SJCRH30 (cell line): ENCODE measurements at regions not wholly inside any gene's neighbourhood (a gene's known extent, or its start where the extent isn't known, plus 50 kb on each side); places are given as distances from the start of the nearest gene placed in this dataset.

Source experiments
- DNase-seq, 2 experiments: peaks; one replicate each; pipeline ENCODE4 v3.0.0-alpha.2; 2015 to 2020
- H3K27ac ChIP-seq: fragments of 250-450 bp; sonication (Bioruptor Pico); 2 replicates; pipeline ENCODE4 v1.5.1; 2020; ENCODE audit warnings: mild to moderate bottlenecking, moderate library complexity
- H3K27me3 ChIP-seq: fragments of 250-450 bp; sonication (Bioruptor Pico); 2 replicates; pipeline ENCODE4 v1.5.1; 2020; ENCODE audit warnings: mild to moderate bottlenecking, moderate library complexity
- H3K36me3 ChIP-seq: fragments of 250-450 bp; sonication (Bioruptor Pico); 2 replicates; pipeline ENCODE4 v1.5.1; 2020; ENCODE audit warnings: mild to moderate bottlenecking, moderate library complexity
- H3K4me1 ChIP-seq: fragments of 250-450 bp; sonication (Bioruptor Pico); 2 replicates; pipeline ENCODE4 v1.5.1; 2020; ENCODE audit warnings: mild to moderate bottlenecking, moderate library complexity
- H3K4me3 ChIP-seq: fragments of 250-450 bp; sonication (Bioruptor Pico); 2 replicates; pipeline ENCODE4 v1.5.1; 2020; ENCODE audit warnings: mild to moderate bottlenecking, moderate library complexity
- H3K9me3 ChIP-seq: fragments of 250-450 bp; sonication (Bioruptor Pico); replicated peaks from 2 replicates; pipeline ENCODE4 v1.5.1; 2020; ENCODE audit warnings: mild to moderate bottlenecking, moderate library complexity

DNA sequence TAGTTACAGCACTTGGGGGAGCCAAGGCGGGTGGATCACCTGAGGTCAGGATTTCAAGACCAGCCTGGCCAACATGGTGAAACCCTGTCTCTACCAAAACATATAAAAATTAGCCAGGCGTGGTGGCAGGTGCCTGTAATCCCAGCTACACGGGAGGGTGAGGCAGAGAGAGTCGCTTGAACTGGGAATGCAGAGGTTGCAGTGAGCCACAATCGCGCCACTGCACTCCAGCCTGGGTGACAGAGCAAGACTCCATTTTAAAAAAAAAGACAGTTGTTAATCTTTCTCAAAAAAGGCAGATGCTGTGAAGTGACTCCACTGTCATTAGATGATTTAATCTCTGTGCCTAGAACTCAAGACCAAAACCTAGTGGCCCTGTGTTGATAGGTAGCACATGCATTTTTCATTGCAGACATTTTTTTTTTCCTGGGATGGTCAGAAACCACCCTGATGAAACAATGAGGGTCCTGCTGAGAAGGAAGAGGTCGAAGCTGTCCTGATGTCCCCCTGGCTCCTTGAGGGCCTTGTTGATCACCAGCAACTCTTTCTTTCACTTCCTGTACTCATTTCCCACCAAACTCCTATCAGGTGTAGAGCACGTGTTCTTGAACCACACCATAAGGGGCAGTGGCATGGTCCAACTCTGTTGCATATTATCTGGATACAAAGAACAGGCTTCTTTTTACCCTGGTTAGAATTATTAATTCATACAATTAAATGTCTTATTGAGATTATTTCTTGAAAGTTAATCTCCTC lies 382.2 kb downstream of the ICE1 start:
- no peaks in the 10 kb centered on the region for H3K9me3 ChIP-seq
- H3K27me3 ChIP-seq = no peaks in the 10 kb centered on the region
- no peak for DNase-seq
- H3K4me3 ChIP-seq = no peak overlapping the region
- H3K4me1 ChIP-seq = no peaks in the 10 kb centered on the region; the same call in 1 of the 2 replicates
- no peaks in the 10 kb centered on the region for H3K36me3 ChIP-seq
- H3K27ac ChIP-seq = no peak overlapping the region

GRCh38 chr5:5800801-5801761 lies 378.6 kb downstream of the ICE1 start:
- no peaks in the 10 kb centered on the region; the same call in 1 of the 2 replicates for H3K4me1 ChIP-seq
- DNase-seq = no peak
- H3K27me3 ChIP-seq = no peaks in the 10 kb centered on the region
- H3K36me3 ChIP-seq = no peaks in the 10 kb centered on the region
- H3K9me3 ChIP-seq = no peaks in the 10 kb centered on the region
- H3K27ac ChIP-seq = no peak overlapping the region
- H3K4me3 ChIP-seq = no peak overlapping the region

DNA sequence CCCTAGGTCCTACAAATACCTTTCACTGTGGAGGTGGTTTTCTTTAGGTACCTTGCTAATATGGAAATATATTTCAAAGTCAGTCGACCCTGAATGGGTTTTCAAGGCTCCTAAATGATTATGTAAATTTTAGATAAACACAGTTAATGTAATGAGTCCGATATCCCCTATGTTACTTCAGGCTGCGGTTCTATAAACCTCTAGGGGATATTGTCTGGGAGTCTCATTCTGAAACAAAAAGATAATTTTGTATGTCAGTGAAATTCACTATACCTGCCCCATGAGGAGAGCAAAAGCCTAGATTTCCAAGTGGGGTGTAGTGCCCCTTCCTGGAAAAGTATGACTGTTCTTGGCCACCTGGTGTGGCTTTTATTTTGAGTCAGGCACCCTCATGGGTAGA lies 377.3 kb downstream of the ICE1 start:
- Histone ChIP-seq H3K4me1 (no peaks in the 10 kb centered on the region; the same call in 1 of the 2 replicates), H3K9me3 (no peaks in the 10 kb centered on the region), H3K27me3 (no peaks in the 10 kb centered on the region), H3K4me3 (no peak overlapping the region), H3K27ac (no peak overlapping the region), H3K36me3 (no peaks in the 10 kb centered on the region)
- DNase-seq = no peak

DNA sequence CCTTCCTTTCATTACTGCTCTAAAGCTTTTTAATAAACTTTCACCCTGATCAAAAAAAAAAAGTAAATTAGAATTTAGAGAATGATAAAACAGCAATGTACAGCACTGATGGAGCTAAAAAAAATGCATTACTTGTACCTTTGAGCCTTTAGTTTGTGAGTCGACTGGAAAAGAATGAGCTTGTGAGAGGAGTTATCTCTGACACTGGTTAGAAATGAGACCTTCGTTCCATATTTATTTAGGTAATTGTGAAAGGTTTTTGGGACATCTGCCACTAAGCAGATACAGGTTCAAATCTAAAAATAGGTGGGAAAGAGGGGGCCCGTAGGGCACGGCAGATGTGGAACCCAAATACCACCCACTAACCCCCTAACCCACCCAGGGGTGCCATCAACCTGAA lies 376.8 kb downstream of the ICE1 start:
- no peak overlapping the region for H3K4me3 ChIP-seq
- no peak overlapping the region for H3K27ac ChIP-seq
- H3K36me3 ChIP-seq = no peaks in the 10 kb centered on the region
- H3K9me3 ChIP-seq = no peaks in the 10 kb centered on the region
- H3K4me1 ChIP-seq = no peaks in the 10 kb centered on the region; the same call in 1 of the 2 replicates
- no peaks in the 10 kb centered on the region for H3K27me3 ChIP-seq
- no peak for DNase-seq

- Histone ChIP-seq H3K27me3 (no peaks in the 10 kb centered on the region), H3K27ac (no peak overlapping the region), H3K4me1 (no peaks in the 10 kb centered on the region; the same call in 1 of the 2 replicates), H3K36me3 (no peaks in the 10 kb centered on the region), H3K4me3 (no peak overlapping the region), H3K9me3 (no peaks in the 10 kb centered on the region)
- no peak for DNase-seq
Measured at GRCh38 chr5:5798462-5798861, 376.0 kb downstream of the ICE1 start.

DNA sequence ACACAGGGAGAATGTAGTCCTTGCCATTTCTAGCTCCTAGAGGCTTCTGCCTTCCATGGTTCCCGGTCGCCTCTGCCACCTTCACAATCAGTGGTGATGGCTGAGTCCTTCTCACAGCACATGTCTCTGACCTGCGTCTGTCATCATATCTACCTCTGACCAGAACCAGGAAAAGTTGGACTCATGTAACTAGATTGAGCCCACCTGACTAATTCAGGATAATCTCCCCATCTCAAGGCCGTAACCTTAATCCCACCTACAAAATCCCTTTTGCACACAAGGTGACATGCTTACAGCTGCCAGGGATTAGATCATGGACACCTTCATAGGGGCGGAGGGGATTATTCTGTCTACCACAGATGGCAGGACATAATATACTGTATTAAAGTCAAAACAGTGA lies 375.6 kb downstream of the ICE1 start:
- no peaks in the 10 kb centered on the region for H3K9me3 ChIP-seq
- no peaks in the 10 kb centered on the region; the same call in 1 of the 2 replicates for H3K4me1 ChIP-seq
- no peak overlapping the region for H3K4me3 ChIP-seq
- no peak overlapping the region for H3K27ac ChIP-seq
- H3K36me3 ChIP-seq = no peaks in the 10 kb centered on the region
- no peak for DNase-seq
- H3K27me3 ChIP-seq = no peaks in the 10 kb centered on the region

- no peaks in the 10 kb centered on the region for H3K36me3 ChIP-seq
- no peaks in the 10 kb centered on the region for H3K9me3 ChIP-seq
- no peak overlapping the region for H3K4me3 ChIP-seq
- H3K4me1 ChIP-seq = no peaks in the 10 kb centered on the region; the same call in 1 of the 2 replicates
- no peak for DNase-seq
- H3K27me3 ChIP-seq = no peaks in the 10 kb centered on the region
- H3K27ac ChIP-seq = no peak overlapping the region
Measured at GRCh38 chr5:5795074-5795771, 372.7 kb downstream of the ICE1 start.

GRCh38 chr5:5794118-5794560 lies 371.7 kb downstream of the ICE1 start:
- Histone ChIP-seq H3K4me3 (no peak overlapping the region), H3K4me1 (no peaks in the 10 kb centered on the region), H3K27me3 (no peaks in the 10 kb centered on the region), H3K9me3 (no peaks in the 10 kb centered on the region), H3K27ac (no peak overlapping the region), H3K36me3 (no peaks in the 10 kb centered on the region)
- no peak for DNase-seq

- Histone ChIP-seq H3K36me3 (no peaks in the 10 kb centered on the region), H3K27ac (no peak overlapping the region), H3K4me1 (no peaks in the 10 kb centered on the region), H3K27me3 (no peaks in the 10 kb centered on the region), H3K9me3 (no peaks in the 10 kb centered on the region), H3K4me3 (no peak overlapping the region)
- DNase-seq = no peak
Measured at GRCh38 chr5:5793242-5794117, 371.0 kb downstream of the ICE1 start.

DNA sequence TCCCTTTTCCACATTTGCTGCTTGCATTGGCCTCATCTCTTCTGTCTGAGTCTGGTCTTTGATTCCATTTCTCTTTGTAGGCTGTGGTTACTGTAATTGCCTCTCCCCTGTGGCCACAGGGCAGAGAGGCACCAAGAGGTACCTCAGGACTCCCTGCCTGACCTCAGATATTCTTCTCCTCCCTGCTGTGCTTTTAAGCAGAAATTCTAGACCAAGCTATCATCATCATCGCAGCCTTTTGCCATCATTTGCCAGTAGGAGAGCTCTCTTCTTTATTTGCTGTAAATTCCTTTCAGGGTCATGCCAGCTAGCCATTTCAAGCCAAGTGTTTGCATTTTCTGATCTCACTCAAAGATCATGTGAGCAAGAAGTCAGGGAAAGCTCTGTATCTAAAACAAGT lies 369.6 kb downstream of the ICE1 start:
- DNase-seq = no peak
- Histone ChIP-seq H3K27ac (no peak overlapping the region), H3K36me3 (no peaks in the 10 kb centered on the region), H3K4me3 (no peak overlapping the region), H3K27me3 (no peaks in the 10 kb centered on the region), H3K9me3 (no peaks in the 10 kb centered on the region), H3K4me1 (no peaks in the 10 kb centered on the region)

GRCh38 chr5:5788793-5789192 lies 366.3 kb downstream of the ICE1 start:
- no peaks in the 10 kb centered on the region for H3K4me1 ChIP-seq
- no peak for DNase-seq
- no peak overlapping the region for H3K4me3 ChIP-seq
- no peaks in the 10 kb centered on the region for H3K36me3 ChIP-seq
- H3K27me3 ChIP-seq = no peaks in the 10 kb centered on the region
- H3K27ac ChIP-seq = no peak overlapping the region
- no peaks in the 10 kb centered on the region for H3K9me3 ChIP-seq

DNA sequence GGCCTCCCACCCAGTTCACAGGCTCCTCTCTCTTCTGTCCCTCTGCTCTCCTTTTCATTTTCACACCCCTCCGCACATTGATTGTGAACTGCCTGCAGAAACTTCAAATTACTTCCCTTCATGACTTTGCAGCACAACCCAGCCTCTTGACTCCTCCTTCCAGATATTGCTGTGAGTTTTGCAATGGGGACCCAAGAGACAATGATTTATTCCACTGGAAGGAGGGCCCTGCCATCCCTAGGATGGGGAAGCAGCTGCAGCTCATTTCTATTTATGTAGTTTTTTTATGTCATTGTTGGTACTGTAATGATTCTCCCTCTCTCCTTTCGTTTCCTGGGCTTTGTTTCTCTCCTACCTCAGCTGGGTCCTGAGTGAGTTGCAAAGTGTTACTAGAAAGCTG lies 364.9 kb downstream of the ICE1 start:
- Histone ChIP-seq H3K4me3 (no peak overlapping the region), H3K9me3 (no peaks in the 10 kb centered on the region), H3K27me3 (no peaks in the 10 kb centered on the region), H3K36me3 (no peaks in the 10 kb centered on the region), H3K4me1 (no peaks in the 10 kb centered on the region), H3K27ac (no peak overlapping the region)
- no peak for DNase-seq

DNA sequence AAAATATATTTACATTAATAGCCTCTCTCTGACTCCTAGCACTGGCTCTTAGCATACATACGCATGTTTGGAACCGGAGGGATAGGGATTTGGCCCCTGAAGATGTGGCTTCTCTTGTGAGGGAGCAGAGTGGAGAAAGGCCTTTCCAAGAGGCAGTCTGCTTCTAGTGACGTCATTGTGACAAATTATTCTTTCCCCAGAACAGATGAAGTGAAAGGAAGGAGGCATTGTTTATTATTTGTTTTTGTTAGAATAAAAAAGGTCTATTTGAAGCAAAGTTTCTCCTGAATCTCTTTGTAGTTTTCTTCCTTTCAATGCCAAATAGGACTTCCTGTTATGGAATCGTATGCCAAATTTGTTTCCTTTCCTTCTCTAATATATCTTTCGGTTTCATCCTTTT lies 361.6 kb downstream of the ICE1 start:
- Histone ChIP-seq H3K27ac (no peak overlapping the region), H3K27me3 (no peaks in the 10 kb centered on the region), H3K4me3 (no peak overlapping the region), H3K4me1 (no peaks in the 10 kb centered on the region), H3K36me3 (no peaks in the 10 kb centered on the region), H3K9me3 (no peaks in the 10 kb centered on the region)
- DNase-seq = no peak

- Histone ChIP-seq H3K36me3 (no peaks in the 10 kb centered on the region), H3K9me3 (no peaks in the 10 kb centered on the region), H3K4me1 (no peaks in the 10 kb centered on the region), H3K27ac (no peak overlapping the region), H3K27me3 (no peaks in the 10 kb centered on the region), H3K4me3 (no peak overlapping the region)
- no peak for DNase-seq
Measured at GRCh38 chr5:5783021-5783420, 360.5 kb downstream of the ICE1 start.
